ENCODE measurements at regions not wholly inside any gene's neighbourhood (a gene's known extent, or its start where the extent isn't known, plus 50 kb on each side); places are given as distances from the start of the nearest gene placed in this dataset.
A peak's percentile ranks its signal among the peaks of the same experiment; 100 is the strongest.

DNA sequence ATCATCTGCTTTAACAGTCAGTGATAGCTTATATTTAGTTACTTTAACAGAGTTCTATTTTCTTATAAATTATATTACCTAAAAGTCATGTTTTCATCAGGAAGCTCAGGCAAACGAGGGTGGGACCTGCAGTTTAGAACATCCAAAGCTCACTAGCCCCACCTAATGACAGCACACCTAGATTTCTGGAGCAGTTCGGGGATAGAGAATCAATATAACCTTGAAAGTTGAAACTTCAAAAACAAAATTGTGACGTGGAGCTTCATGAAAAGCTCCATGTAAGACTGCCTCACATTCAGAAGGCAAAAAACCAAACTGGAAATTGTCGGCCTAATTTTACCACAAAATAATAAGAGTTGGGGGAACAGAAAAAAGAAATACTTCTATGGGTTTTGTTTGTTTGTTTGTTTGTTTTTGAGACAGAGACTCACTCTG is 185.9 kb upstream of the CCDC150 start:
- dilution Hi-C loops (cut with MboI; ENCODE audit: extremely low pct_ligation_motif_present, low sequenced_read_pairs) = no loop called here

DNA sequence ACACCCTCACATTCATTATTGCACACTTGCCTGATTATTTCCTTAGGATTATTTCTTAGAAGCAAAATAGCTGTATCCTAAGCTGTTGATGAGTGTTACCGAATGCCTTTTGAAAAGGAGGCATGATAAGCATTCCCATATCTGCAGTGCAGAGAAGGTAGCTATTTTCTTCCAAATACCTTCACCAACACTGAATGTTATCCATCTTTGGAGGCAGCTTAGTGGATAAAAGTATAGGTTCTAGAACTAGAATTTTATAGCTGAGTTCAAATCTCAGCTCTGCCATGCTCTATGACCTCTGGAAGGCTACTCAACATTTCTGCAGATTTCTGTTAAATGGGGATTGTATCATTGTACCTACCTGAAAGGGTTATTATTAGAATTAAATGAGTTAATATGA is 185.0 kb upstream of the CCDC150 start:
- H3K4me2 ChIP-seq (ENCODE audit: insufficient read depth, low read length) = no peak overlapping the region
- no peaks in the 10 kb centered on the region for H3K9me3 ChIP-seq (replicated peaks; ENCODE audit: control insufficient read depth, insufficient read depth, low read length)
- H3K9me1 ChIP-seq (replicated peaks; ENCODE audit: control insufficient read depth, extremely low read depth, insufficient read depth, low read length) = no peaks in the 10 kb centered on the region
- H3K9ac ChIP-seq (replicated peaks; ENCODE audit: extremely low read depth, insufficient read depth, low read length) = no peak overlapping the region
- no peaks in the 10 kb centered on the region for H3K79me2 ChIP-seq (ENCODE audit: control insufficient read depth, insufficient read depth, low read length)
- no peaks in the 10 kb centered on the region for H4K20me1 ChIP-seq (replicated peaks; ENCODE audit: control insufficient read depth, extremely low read depth, insufficient read depth, low read length)
- no peak for FAIRE-seq
- intact Hi-C loops (cut with micrococcal nuclease) = no loop called here
- no TSS peak for BruUV-seq (replicated peaks)
- no peak for DNase-seq (ENCODE audit: low read depth, low spot score)
- peaks cover 4% of the 10 kb centered on the region for H3K4me1 ChIP-seq (ENCODE audit: control insufficient read depth, extremely low read depth, insufficient read depth, low read length)
- CTCF ChIA-PET = interaction anchor here (1.1 to 5.2 kb wide), 34 partner anchors 10 to 377 kb away, joined by 3 to 104 read pairs (median 14); no protein-coding TSS in a partner anchor
- H3K27me3 ChIP-seq (ENCODE audit: control insufficient read depth in 2 of 2, insufficient read depth in 2 of 2, low read length in 2 of 2) = peaks cover 5 to 6% of the 10 kb centered on the region in 2 experiments
- H3K36me3 ChIP-seq (ENCODE audit: control insufficient read depth in 2 of 2, extremely low read depth in 1 of 2, insufficient read depth in 2 of 2, low read length in 2 of 2) = no peaks in the 10 kb centered on the region
- no peak overlapping the region for H2AFZ ChIP-seq (ENCODE audit: low read depth, low read length)
- dilution Hi-C loops (cut with MboI; ENCODE audit: extremely low pct_ligation_motif_present, low sequenced_read_pairs) = no loop called here
- H3K27ac ChIP-seq (ENCODE audit: insufficient read depth, low read depth, low read length) = no peak overlapping the region
- POLR2A ChIA-PET = interaction anchor here (0.5 kb wide), 1 partner anchor 666 kb away, joined by 3 read pairs; no protein-coding TSS in a partner anchor
- no peak overlapping the region for H3K4me3 ChIP-seq (replicated peaks in 1 of 3; ENCODE audit: insufficient read depth in 1 of 3, low read depth in 1 of 3, low read length in 3 of 3)
- TF ChIP-seq GATA2 (IDR thresholded peaks at IDR 0.05; ENCODE audit: insufficient read depth, insufficient read length, low read depth, low read length) (no peak), POLR2A (IDR thresholded peaks at IDR 0.05; ENCODE audit: low read depth, low read length) (no peak), JUN (IDR thresholded peaks at IDR 0.05; ENCODE audit: borderline replicate concordance, insufficient read depth, insufficient read length, low read depth) (no peak), POLR2AphosphoS5 (IDR thresholded peaks at IDR 0.05; ENCODE audit: insufficient read depth, low read depth, low read length) (no peak), EZH2 (IDR thresholded peaks at IDR 0.05; ENCODE audit: borderline replicate concordance, low read depth, low read length, severe bottlenecking) (no peak), MAX (IDR thresholded peaks at IDR 0.05; ENCODE audit: insufficient read depth, insufficient read length) (no peak), FOS (IDR thresholded peaks at IDR 0.05; ENCODE audit: borderline replicate concordance, insufficient read depth, low read length) (no peak), MYC (IDR thresholded peaks at IDR 0.05; ENCODE audit: low read depth, low read length) (no peak)
- TF ChIP-seq, protein P1, sequence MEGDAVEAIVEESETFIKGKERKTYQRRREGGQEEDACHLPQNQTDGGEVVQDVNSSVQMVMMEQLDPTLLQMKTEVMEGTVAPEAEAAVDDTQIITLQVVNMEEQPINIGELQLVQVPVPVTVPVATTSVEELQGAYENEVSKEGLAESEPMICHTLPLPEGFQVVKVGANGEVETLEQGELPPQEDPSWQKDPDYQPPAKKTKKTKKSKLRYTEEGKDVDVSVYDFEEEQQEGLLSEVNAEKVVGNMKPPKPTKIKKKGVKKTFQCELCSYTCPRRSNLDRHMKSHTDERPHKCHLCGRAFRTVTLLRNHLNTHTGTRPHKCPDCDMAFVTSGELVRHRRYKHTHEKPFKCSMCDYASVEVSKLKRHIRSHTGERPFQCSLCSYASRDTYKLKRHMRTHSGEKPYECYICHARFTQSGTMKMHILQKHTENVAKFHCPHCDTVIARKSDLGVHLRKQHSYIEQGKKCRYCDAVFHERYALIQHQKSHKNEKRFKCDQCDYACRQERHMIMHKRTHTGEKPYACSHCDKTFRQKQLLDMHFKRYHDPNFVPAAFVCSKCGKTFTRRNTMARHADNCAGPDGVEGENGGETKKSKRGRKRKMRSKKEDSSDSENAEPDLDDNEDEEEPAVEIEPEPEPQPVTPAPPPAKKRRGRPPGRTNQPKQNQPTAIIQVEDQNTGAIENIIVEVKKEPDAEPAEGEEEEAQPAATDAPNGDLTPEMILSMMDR (IDR thresholded peaks at IDR 0.05; ENCODE audit: extremely low read depth in 1 of 2, insufficient read depth in 1 of 2, low read depth in 1 of 2, low read length in 2 of 2) = no peak

More for the DNA sequence above, 185.9 kb upstream of the CCDC150 start:
- no peak overlapping the region for H3K4me3 ChIP-seq (replicated peaks in 1 of 3; ENCODE audit: insufficient read depth in 1 of 3, low read depth in 1 of 3, low read length in 3 of 3)
- no peaks in the 10 kb centered on the region for H3K27me3 ChIP-seq (ENCODE audit: control insufficient read depth in 2 of 2, insufficient read depth in 2 of 2, low read length in 2 of 2)
- no peak overlapping the region for H3K27ac ChIP-seq (ENCODE audit: insufficient read depth, low read depth, low read length)
- H3K79me2 ChIP-seq (ENCODE audit: control insufficient read depth, insufficient read depth, low read length) = no peaks in the 10 kb centered on the region
- H4K20me1 ChIP-seq (replicated peaks; ENCODE audit: control insufficient read depth, extremely low read depth, insufficient read depth, low read length) = no peaks in the 10 kb centered on the region
- peak; percentile 73 for FAIRE-seq
- H3K4me1 ChIP-seq (ENCODE audit: control insufficient read depth, extremely low read depth, insufficient read depth, low read length) = peaks cover 4% of the 10 kb centered on the region
- H3K9me1 ChIP-seq (replicated peaks; ENCODE audit: control insufficient read depth, extremely low read depth, insufficient read depth, low read length) = no peaks in the 10 kb centered on the region
- no peak overlapping the region for H2AFZ ChIP-seq (ENCODE audit: low read depth, low read length)
- TF ChIP-seq, protein P1 (IDR thresholded peaks at IDR 0.05; ENCODE audit: extremely low read depth in 1 of 2, insufficient read depth in 1 of 2, low read depth in 1 of 2, low read length in 2 of 2) = peak; percentile 54 to 73
- no peak for TF ChIP-seq EZH2 (IDR thresholded peaks at IDR 0.05; ENCODE audit: borderline replicate concordance, low read depth, low read length, severe bottlenecking)
- TF ChIP-seq MYC (IDR thresholded peaks at IDR 0.05; ENCODE audit: low read depth, low read length) = no peak
- no peak for TF ChIP-seq FOS (IDR thresholded peaks at IDR 0.05; ENCODE audit: borderline replicate concordance, insufficient read depth, low read length)
- no peak for TF ChIP-seq GATA2 (IDR thresholded peaks at IDR 0.05; ENCODE audit: insufficient read depth, insufficient read length, low read depth, low read length)
- no peaks in the 10 kb centered on the region for H3K9me3 ChIP-seq (replicated peaks; ENCODE audit: control insufficient read depth, insufficient read depth, low read length)
- POLR2A ChIA-PET = no interaction called here
- no peak overlapping the region for H3K9ac ChIP-seq (replicated peaks; ENCODE audit: extremely low read depth, insufficient read depth, low read length)
- no peak overlapping the region for H3K4me2 ChIP-seq (ENCODE audit: insufficient read depth, low read length)
- no peaks in the 10 kb centered on the region for H3K36me3 ChIP-seq (ENCODE audit: control insufficient read depth in 2 of 2, extremely low read depth in 1 of 2, insufficient read depth in 2 of 2, low read length in 2 of 2)
- BruUV-seq (replicated peaks) = no TSS peak
- intact Hi-C loops (cut with micrococcal nuclease) = loop anchor here (1.0 to 2.0 kb wide), 8 partner anchors 19 to 375 kb away; no protein-coding TSS in a partner anchor
- DNase-seq (ENCODE audit: low read depth, low spot score) = peak; percentile 78
- CTCF ChIA-PET = interaction anchor here (0.9 to 5.2 kb wide), 59 partner anchors 8 to 385 kb away, joined by 3 to 104 read pairs (median 7); partner anchors contain the start of gene DNAH7

Measured in endothelial cell of umbilical vein (primary cell).